Fibroblast of pulmonary artery (primary cell): ENCODE measurements at regions not wholly inside any gene's neighbourhood (a gene's known extent, or its start where the extent isn't known, plus 50 kb on each side); places are given as distances from the start of the nearest gene placed in this dataset.

ENCODE experiments used
- DNase-seq: peaks from one replicate; pipeline ENCODE4 v3.0.0-alpha.2; 2010; ENCODE audit warnings: low read depth
- H3K4me3 ChIP-seq: replicated peaks from 2 replicates; pipeline ENCODE4 v1.5.1; 2011; ENCODE audit warnings: low read depth, mild to moderate bottlenecking, control low read depth, low read length, moderate library complexity
- CTCF ChIP-seq: IDR thresholded peaks from 2 replicates; pipeline ENCODE4 v1.5.1; 2011; ENCODE audit warnings: mild to moderate bottlenecking, control low read depth, low read length, inconsistent platforms; ENCODE audit errors: missing control alignments

- DNase-seq: peak; percentile 52
These were observed 227.7 kb downstream of the BCOR start for GRCh38 chrX:39869846-39870601.

GRCh38 chrX:39871648-39872047 lies 226.1 kb downstream of the BCOR start:
- no peak overlapping the region for H3K4me3 ChIP-seq
- TF ChIP-seq CTCF: no peak
- no peak for DNase-seq

More at GRCh38 chrX:39869846-39870601, 227.7 kb downstream of the BCOR start:
- H3K4me3 ChIP-seq: no peak overlapping the region
- no peak for TF ChIP-seq CTCF

GRCh38 chrX:39873117-39873516 lies 224.6 kb downstream of the BCOR start:
- no peak for DNase-seq
- no peak for TF ChIP-seq CTCF

GRCh38 chrX:39874202-39874816 lies 223.4 kb downstream of the BCOR start:
- TF ChIP-seq CTCF: no peak
- no peak for DNase-seq
- H3K4me3 ChIP-seq: no peak overlapping the region

More at GRCh38 chrX:39873117-39873516, 224.6 kb downstream of the BCOR start:
- no peak overlapping the region for H3K4me3 ChIP-seq

- TF ChIP-seq CTCF: no peak
- no peak for DNase-seq
- no peak overlapping the region for H3K4me3 ChIP-seq
These were observed 221.7 kb downstream of the BCOR start for GRCh38 chrX:39875834-39876628.

GRCh38 chrX:39877905-39878304 lies 219.9 kb downstream of the BCOR start:
- no peak for DNase-seq
- H3K4me3 ChIP-seq: no peak overlapping the region
- TF ChIP-seq CTCF: no peak
